ENCODE measurements at regions not wholly inside any gene's neighbourhood (a gene's known extent, or its start where the extent isn't known, plus 50 kb on each side); places are given as distances from the start of the nearest gene placed in this dataset.

GRCh38 chr10:78301481-78301880 is 267.8 kb downstream of the RPS24 start:
- no peak for DNase-seq

DNA sequence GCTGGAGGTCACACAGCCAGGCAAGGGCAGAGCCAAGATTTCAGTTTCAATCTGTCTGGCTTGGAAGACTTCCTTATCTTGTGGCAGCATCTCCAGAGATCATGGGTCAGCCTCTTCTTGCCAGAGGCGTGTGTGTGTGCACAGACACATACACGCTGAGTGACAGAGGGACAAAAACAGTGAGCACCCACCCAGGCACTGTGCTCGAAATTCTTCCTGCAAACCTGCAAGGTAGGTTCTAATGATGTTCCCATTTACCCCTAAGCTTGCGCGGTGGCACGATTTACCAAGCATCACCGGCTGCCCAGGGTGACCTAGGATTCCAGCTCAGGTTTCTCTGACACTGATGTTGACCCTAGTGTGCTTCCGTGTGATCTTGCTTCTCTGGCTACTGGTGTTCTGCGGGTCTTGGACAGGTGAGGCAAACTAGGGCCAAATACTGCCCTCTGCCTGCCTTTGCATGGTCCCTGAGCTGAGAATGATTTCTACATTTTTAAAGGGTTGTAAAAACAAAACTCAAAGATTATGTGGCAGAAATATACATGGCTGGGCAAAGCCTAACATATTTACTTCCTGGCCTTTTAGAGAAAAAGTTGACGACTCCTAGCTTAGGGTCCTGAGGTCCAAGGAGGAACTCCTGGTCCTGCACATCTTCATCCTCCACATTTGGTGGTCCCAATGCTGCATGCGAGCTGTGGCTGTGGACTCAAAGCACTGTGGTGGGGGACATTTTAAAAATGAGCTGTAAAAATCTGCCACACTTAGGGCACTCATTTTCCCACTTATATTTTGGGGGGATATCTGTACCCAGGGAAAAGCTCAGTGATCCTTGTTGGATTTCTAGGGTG is 268.5 kb downstream of the RPS24 start:
- DNase-seq: no peak

DNA sequence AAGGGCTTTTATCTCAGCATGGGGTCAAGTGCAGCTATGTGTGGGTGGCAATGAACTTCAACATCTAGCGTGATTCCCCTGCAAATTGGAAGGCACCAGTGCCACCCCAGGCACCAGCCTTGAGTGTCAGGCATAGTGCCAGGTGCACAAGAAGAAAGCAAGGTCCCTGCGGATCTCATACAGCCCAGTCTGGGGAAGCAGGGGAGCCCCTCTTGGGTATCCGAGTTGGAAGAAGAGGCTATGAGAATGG is 269.0 kb downstream of the RPS24 start:
- DNase-seq: no peak

GRCh38 chr10:78302989-78303854 is 269.6 kb downstream of the RPS24 start:
- peak; percentile 97 for DNase-seq

GRCh38 chr10:78304091-78305045 is 270.7 kb downstream of the RPS24 start:
- no peak for DNase-seq

DNA sequence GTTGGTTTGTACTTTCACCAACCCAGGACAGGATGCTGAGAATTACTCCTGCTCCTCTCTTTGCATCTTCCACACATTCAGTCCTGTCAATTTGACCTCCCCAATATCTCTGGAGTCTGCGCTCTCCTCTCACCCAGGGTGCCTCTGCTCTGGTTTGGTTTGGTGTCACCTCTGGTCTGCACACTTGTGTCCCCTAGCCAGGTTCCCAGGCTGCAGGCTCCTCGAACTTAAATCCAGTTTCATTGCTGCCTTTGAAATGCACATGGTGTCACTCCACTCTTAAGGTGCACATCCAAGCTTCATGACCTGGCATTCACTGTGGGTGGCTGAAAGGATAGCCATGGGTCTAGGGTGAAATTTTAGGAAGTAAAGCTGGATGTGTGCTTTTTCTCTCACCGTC is 271.6 kb downstream of the RPS24 start:
- DNase-seq: no peak

- DNase-seq: no peak
These were observed 272.7 kb downstream of the RPS24 start for GRCh38 chr10:78306358-78306757.

DNA sequence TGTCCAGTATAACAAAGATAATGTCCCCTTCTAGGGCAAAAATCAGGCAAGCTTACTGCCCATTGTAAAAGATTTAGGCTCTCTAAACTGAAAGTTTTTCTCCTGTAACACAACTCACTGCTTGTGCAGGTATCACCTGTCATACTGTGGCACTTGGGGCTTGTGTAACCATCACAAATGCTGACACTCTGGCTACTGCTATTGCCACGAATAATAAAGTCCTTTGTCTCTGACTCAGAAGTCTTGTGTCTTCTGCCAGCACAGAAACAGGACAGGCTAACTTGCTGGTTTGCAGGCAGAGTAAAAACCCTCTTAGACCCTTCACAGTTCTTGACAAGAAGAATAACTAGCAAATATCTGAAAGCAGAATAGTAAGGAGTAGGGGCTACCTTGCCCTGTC is 273.9 kb downstream of the RPS24 start:
- DNase-seq: no peak

- DNase-seq: no peak
These were observed 276.0 kb downstream of the RPS24 start for GRCh38 chr10:78309536-78310237.

- DNase-seq: no peak
These were observed 276.9 kb downstream of the RPS24 start for GRCh38 chr10:78310481-78311080.

- no peak for DNase-seq
These were observed 278.8 kb downstream of the RPS24 start for GRCh38 chr10:78312197-78313047.

GRCh38 chr10:78313048-78313381 is 279.4 kb downstream of the RPS24 start:
- DNase-seq: no peak

DNA sequence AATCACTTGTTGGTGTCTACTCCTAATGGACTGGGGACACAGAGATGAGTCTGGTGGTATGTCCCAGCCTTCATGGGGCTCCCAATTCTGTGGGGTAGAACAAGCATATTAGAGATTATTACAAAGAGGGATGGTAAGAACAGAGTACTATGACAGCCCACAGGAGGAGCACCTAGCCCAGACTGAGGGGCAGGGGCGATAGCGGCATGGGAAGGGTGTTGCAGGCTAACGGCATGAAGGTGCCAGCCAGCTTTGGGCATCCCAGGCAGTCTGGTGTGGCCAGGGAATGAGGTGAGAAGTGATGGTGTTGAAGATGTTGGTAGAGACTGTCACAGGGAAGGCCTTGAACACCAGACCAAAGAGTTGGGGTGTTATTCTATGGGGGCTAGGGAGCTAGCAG is 280.0 kb downstream of the RPS24 start:
- no peak for DNase-seq

DNA sequence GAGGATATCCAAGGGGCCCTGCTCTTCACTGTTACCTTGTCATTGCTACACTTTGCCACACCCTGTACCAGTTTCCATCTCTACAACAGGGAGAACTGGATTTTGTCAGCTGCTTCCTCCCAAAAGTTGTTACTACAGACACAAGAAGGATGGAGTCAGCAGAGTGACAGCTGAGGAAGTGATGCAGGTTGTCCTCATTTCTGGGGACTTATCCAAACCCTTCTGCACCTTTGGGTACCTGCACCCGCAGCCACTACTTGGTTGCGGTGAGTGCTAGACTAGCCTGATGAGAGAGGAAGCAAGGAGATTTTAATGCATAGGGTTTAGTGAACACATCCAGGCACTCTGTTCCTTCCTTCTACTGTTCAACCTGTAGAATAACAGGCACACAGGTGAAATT is 281.0 kb downstream of the RPS24 start:
- no peak for DNase-seq

DNA sequence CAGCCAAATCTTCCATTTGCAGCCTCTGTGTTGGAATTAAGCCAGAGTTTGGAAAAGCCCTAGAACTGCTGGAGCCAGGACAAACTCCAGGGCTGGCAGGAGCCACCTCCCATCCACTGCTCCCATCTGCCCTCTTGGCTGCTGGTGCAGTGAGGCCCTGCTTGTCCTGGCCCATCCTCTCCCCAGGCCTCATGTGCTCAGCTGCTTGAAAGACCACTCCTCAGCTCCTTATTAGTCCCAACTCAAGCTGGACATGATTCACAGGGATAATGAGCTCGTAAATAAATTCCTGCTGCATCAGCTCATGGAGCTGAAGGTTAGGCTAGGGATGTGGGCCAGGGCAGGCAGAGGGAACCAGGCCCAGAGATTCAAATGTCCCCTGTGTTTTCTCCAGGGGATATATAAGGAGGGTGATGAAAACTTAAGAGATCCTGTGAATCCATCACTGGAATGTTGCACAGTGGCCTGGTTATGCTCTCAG is 282.8 kb downstream of the RPS24 start:
- no peak for DNase-seq

DNA sequence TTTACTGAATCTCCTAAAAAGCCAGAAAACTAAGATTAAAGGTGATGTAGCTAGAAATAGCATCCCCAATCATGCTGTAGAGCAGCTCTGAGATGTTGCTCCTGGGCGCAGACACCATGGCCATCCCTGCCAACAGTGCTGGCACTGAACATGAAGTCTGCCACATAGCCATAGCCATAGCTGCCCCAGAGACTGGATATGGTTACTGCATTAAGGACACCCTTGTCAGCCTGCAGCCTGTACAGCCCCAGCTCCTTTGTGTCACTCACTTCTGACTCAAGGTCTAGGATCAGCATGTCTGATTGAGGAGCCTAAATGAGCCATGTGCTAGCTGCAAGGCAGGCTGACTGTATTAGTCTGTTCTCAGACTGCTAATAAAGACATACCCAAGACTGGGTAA is 284.6 kb downstream of the RPS24 start:
- DNase-seq: no peak

DNA sequence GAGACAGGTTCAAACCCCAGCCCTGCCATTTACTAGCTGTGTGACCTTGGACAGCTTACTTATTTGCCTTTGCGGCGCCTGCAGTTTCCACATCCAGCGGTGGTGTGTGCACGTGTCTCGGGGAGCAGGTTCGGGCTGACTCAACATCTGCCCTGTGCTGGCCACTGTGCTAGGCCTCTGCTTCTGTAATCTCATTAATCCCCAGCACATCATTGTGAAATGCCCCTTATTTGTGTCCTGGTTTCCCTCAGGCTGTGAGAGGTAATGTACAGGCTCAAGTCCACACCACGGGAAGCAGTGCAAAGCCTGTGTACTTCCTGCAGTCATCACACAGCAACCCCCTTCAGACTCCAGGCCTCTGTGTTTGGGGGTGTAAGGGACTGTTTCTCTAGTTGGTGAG is 285.7 kb downstream of the RPS24 start:
- no peak for DNase-seq

DNA sequence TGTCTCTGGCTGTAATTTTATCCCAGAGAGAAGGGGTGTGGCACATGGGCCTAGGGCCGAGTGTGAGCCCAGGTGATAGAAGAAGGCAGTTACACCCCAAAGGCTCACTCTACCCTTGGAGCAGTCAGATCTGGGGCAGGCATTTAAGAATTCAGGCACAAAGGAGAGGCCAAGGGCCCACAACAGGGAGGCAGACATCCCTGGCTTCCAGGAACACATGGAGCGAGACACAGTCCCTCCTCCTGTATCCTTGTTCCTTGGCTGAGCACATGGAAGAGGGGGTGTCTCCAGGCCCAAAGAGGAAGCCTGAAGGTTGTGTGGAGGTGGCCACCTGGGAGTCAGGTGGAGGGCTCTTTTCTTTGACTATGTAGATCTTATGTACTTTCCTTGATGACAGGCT is 286.2 kb downstream of the RPS24 start:
- DNase-seq: no peak

DNA sequence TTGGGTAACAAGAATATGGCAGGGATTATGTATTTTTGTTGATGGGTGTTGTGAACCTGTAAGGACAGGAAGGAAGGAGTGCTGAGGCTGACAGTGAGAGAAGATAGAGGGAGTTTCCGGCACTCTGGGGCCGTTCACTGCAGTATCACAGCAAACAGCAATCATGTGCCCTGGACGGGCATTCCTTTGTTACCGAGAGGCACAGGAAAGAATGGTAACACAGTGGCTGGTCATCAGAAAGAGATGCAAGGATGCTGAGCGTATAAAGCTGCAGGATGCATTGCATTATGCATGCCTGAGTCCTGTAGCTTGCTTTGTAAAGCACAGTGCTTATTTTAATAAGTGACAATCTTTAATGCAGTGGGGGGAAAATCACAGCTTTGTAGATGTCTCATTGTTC is 286.8 kb downstream of the RPS24 start:
- DNase-seq: no peak

GRCh38 chr10:78321000-78321399 is 287.3 kb downstream of the RPS24 start:
- no peak for DNase-seq

DNA sequence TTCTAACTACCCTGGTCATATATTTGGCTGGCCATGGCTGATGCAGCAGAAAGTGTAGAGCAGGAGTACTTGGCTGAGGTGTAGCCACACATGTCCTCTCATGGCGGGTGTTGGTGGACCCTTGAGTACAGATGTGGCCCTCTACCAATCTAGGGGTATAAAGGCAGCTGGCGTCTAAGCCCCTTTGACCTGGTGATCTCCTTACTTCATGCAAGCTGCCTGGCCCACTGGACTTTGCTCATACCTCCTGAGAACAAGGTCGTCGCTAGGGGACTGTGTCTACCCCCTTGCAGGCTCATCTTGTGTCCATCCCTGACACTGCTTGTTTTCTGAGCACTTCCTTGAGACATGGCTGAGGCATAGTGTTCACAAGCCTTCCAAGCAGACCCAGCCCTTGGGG is 287.8 kb downstream of the RPS24 start:
- DNase-seq: no peak

Measured in activated CD8-positive, alpha-beta memory T cell treated with anti-CD3 and anti-CD28 coated beads, Interleukin-2, amount 50 U/mL, for 4 hours (primary cell).